ENCODE measurements at regions not wholly inside any gene's neighbourhood (a gene's known extent, or its start where the extent isn't known, plus 50 kb on each side); places are given as distances from the start of the nearest gene placed in this dataset.
"Not testable (repeated sequence)": the region's sequence is repeated elsewhere in the genome, so short reads cannot be mapped to it uniquely, and the experiment has no call there.

- CTCF ChIA-PET; H3K27ac Mint-ChIP-seq; H3K9me3 Mint-ChIP-seq; H3K27me3 Mint-ChIP-seq; DNase-seq; H3K36me3 ChIP-seq (ENCODE audit: control insufficient read depth in 2 of 2, extremely low read depth in 1 of 2, insufficient read depth in 1 of 2, low read length in 1 of 2); H3K4me3 Mint-ChIP-seq; H3K4me3 ChIP-seq (ENCODE audit: control insufficient read depth in 1 of 2, extremely low read depth in 1 of 2, low read length in 1 of 2); H3K4me1 ChIP-seq (ENCODE audit: control insufficient read depth in 1 of 2, extremely low read depth in 1 of 2, insufficient read depth in 2 of 2, low read length in 2 of 2); ATAC-seq (replicated peaks in 1 of 4); H3K36me3 Mint-ChIP-seq; H3K27ac ChIP-seq (ENCODE audit: low read length); H3K27me3 ChIP-seq (replicated peaks in 1 of 2; ENCODE audit: control insufficient read depth in 2 of 2, extremely low read depth in 1 of 2, insufficient read depth in 2 of 2, low read length in 1 of 2); POLR2A ChIA-PET; H3K9me3 ChIP-seq: not testable (repeated sequence)
- H3K4me1 Mint-ChIP-seq: peaks cover 13 to 14% (median 14%) of the 10 kb centered on the region in 3 donors
- no CpG with 5 or more reads among the region's 5 CpGs for WGBS (ENCODE audit: insufficient coverage)
These were observed 104.9 kb downstream of the TBC1D26 start for GRCh38 chr17:15836991-15837390.

- H3K27ac ChIP-seq (ENCODE audit: low read length); H3K4me3 Mint-ChIP-seq; POLR2A ChIA-PET; H3K27me3 Mint-ChIP-seq; ATAC-seq (replicated peaks in 1 of 4); DNase-seq; H3K4me3 ChIP-seq (ENCODE audit: control insufficient read depth in 1 of 2, extremely low read depth in 1 of 2, low read length in 1 of 2); H3K9me3 ChIP-seq; H3K36me3 ChIP-seq (ENCODE audit: control insufficient read depth in 2 of 2, extremely low read depth in 1 of 2, insufficient read depth in 1 of 2, low read length in 1 of 2); H3K4me1 ChIP-seq (ENCODE audit: control insufficient read depth in 1 of 2, extremely low read depth in 1 of 2, insufficient read depth in 2 of 2, low read length in 2 of 2); CTCF ChIA-PET; H3K27ac Mint-ChIP-seq; H3K4me1 Mint-ChIP-seq; H3K27me3 ChIP-seq (replicated peaks in 1 of 2; ENCODE audit: control insufficient read depth in 2 of 2, extremely low read depth in 1 of 2, insufficient read depth in 2 of 2, low read length in 1 of 2); H3K36me3 Mint-ChIP-seq; H3K9me3 Mint-ChIP-seq: not testable (repeated sequence)
- WGBS (ENCODE audit: insufficient coverage): no CpG with 5 or more reads among the region's 6 CpGs
These were observed 97.3 kb upstream of the ADORA2B start for GRCh38 chr17:15847447-15848229.

- H3K9me3 Mint-ChIP-seq; H3K27ac ChIP-seq (ENCODE audit: low read length); H3K27ac Mint-ChIP-seq; POLR2A ChIA-PET; H3K27me3 Mint-ChIP-seq; H3K4me1 ChIP-seq (ENCODE audit: control insufficient read depth in 1 of 2, extremely low read depth in 1 of 2, insufficient read depth in 2 of 2, low read length in 2 of 2); H3K36me3 ChIP-seq (ENCODE audit: control insufficient read depth in 2 of 2, extremely low read depth in 1 of 2, insufficient read depth in 1 of 2, low read length in 1 of 2); H3K4me3 Mint-ChIP-seq; H3K36me3 Mint-ChIP-seq; H3K9me3 ChIP-seq; CTCF ChIA-PET; H3K4me3 ChIP-seq (ENCODE audit: control insufficient read depth in 1 of 2, extremely low read depth in 1 of 2, low read length in 1 of 2); H3K4me1 Mint-ChIP-seq; H3K27me3 ChIP-seq (replicated peaks in 1 of 2; ENCODE audit: control insufficient read depth in 2 of 2, extremely low read depth in 1 of 2, insufficient read depth in 2 of 2, low read length in 1 of 2): not testable (repeated sequence)
- WGBS (ENCODE audit: insufficient coverage): no CpG with 5 or more reads among the region's 6 CpGs
- DNase-seq (peak in 30 of 35 experiments; percentile 6 to 50 (median 21)), ATAC-seq (replicated peaks in 1 of 4) (peak; percentile 81 to 97 (median 92))
These were observed 95.9 kb upstream of the ADORA2B start for GRCh38 chr17:15849054-15849453.

GRCh38 chr17:15850071-15850470 lies 94.9 kb upstream of the ADORA2B start:
- H3K27ac Mint-ChIP-seq; H3K27ac ChIP-seq (ENCODE audit: low read length); H3K9me3 Mint-ChIP-seq; CTCF ChIA-PET; ATAC-seq (replicated peaks in 1 of 4); H3K27me3 Mint-ChIP-seq; H3K4me3 ChIP-seq (ENCODE audit: control insufficient read depth in 1 of 2, extremely low read depth in 1 of 2, low read length in 1 of 2); H3K4me1 Mint-ChIP-seq; H3K4me3 Mint-ChIP-seq; POLR2A ChIA-PET; H3K36me3 Mint-ChIP-seq; H3K27me3 ChIP-seq (replicated peaks in 1 of 2; ENCODE audit: control insufficient read depth in 2 of 2, extremely low read depth in 1 of 2, insufficient read depth in 2 of 2, low read length in 1 of 2); H3K36me3 ChIP-seq (ENCODE audit: control insufficient read depth in 2 of 2, extremely low read depth in 1 of 2, insufficient read depth in 1 of 2, low read length in 1 of 2); DNase-seq; H3K4me1 ChIP-seq (ENCODE audit: control insufficient read depth in 1 of 2, extremely low read depth in 1 of 2, insufficient read depth in 2 of 2, low read length in 2 of 2); H3K9me3 ChIP-seq: not testable (repeated sequence)
- WGBS (ENCODE audit: insufficient coverage): no CpG with 5 or more reads among the region's 2 CpGs

- ATAC-seq (replicated peaks in 1 of 4); H3K9me3 ChIP-seq; H3K27me3 ChIP-seq (replicated peaks in 1 of 2; ENCODE audit: control insufficient read depth in 2 of 2, extremely low read depth in 1 of 2, insufficient read depth in 2 of 2, low read length in 1 of 2); DNase-seq; POLR2A ChIA-PET; H3K9me3 Mint-ChIP-seq; CTCF ChIA-PET; H3K36me3 Mint-ChIP-seq; H3K27me3 Mint-ChIP-seq; H3K4me1 ChIP-seq (ENCODE audit: control insufficient read depth in 1 of 2, extremely low read depth in 1 of 2, insufficient read depth in 2 of 2, low read length in 2 of 2); H3K4me3 ChIP-seq (ENCODE audit: control insufficient read depth in 1 of 2, extremely low read depth in 1 of 2, low read length in 1 of 2); H3K27ac ChIP-seq (ENCODE audit: low read length); H3K4me1 Mint-ChIP-seq; H3K27ac Mint-ChIP-seq; H3K4me3 Mint-ChIP-seq; H3K36me3 ChIP-seq (ENCODE audit: control insufficient read depth in 2 of 2, extremely low read depth in 1 of 2, insufficient read depth in 1 of 2, low read length in 1 of 2): not testable (repeated sequence)
- WGBS (ENCODE audit: insufficient coverage): no CpG with 5 or more reads among the region's 3 CpGs
These were observed 94.2 kb upstream of the ADORA2B start for GRCh38 chr17:15850687-15851086.

- H3K4me1 Mint-ChIP-seq; H3K27ac Mint-ChIP-seq; DNase-seq; POLR2A ChIA-PET; H3K4me3 Mint-ChIP-seq; ATAC-seq (replicated peaks in 1 of 4); H3K9me3 ChIP-seq; H3K4me3 ChIP-seq (ENCODE audit: control insufficient read depth in 1 of 2, extremely low read depth in 1 of 2, low read length in 1 of 2); CTCF ChIA-PET; H3K27ac ChIP-seq (ENCODE audit: low read length); H3K36me3 ChIP-seq (ENCODE audit: control insufficient read depth in 2 of 2, extremely low read depth in 1 of 2, insufficient read depth in 1 of 2, low read length in 1 of 2); H3K36me3 Mint-ChIP-seq; H3K9me3 Mint-ChIP-seq; H3K4me1 ChIP-seq (ENCODE audit: control insufficient read depth in 1 of 2, extremely low read depth in 1 of 2, insufficient read depth in 2 of 2, low read length in 2 of 2); H3K27me3 ChIP-seq (replicated peaks in 1 of 2; ENCODE audit: control insufficient read depth in 2 of 2, extremely low read depth in 1 of 2, insufficient read depth in 2 of 2, low read length in 1 of 2); H3K27me3 Mint-ChIP-seq: not testable (repeated sequence)
- no CpG with 5 or more reads among the region's 4 CpGs for WGBS (ENCODE audit: insufficient coverage)
These were observed 92.1 kb upstream of the ADORA2B start for GRCh38 chr17:15852863-15853262.

- H3K27me3 ChIP-seq (replicated peaks in 1 of 2; ENCODE audit: control insufficient read depth in 2 of 2, extremely low read depth in 1 of 2, insufficient read depth in 2 of 2, low read length in 1 of 2); H3K9me3 ChIP-seq; H3K4me3 Mint-ChIP-seq; H3K4me3 ChIP-seq (ENCODE audit: control insufficient read depth in 1 of 2, extremely low read depth in 1 of 2, low read length in 1 of 2); POLR2A ChIA-PET; H3K4me1 Mint-ChIP-seq; H3K27ac ChIP-seq (ENCODE audit: low read length); DNase-seq; H3K27me3 Mint-ChIP-seq; ATAC-seq (replicated peaks in 1 of 4); H3K27ac Mint-ChIP-seq; H3K36me3 ChIP-seq (ENCODE audit: control insufficient read depth in 2 of 2, extremely low read depth in 1 of 2, insufficient read depth in 1 of 2, low read length in 1 of 2); H3K9me3 Mint-ChIP-seq; H3K36me3 Mint-ChIP-seq; CTCF ChIA-PET; H3K4me1 ChIP-seq (ENCODE audit: control insufficient read depth in 1 of 2, extremely low read depth in 1 of 2, insufficient read depth in 2 of 2, low read length in 2 of 2): not testable (repeated sequence)
- WGBS (ENCODE audit: insufficient coverage): no CpG with 5 or more reads among the region's 3 CpGs
These were observed 88.7 kb upstream of the ADORA2B start for GRCh38 chr17:15856191-15856590.
